Endothelial cell of umbilical vein (primary cell): ENCODE measurements at regions not wholly inside any gene's neighbourhood (a gene's known extent, or its start where the extent isn't known, plus 50 kb on each side); places are given as distances from the start of the nearest gene placed in this dataset.

Experiments used
- FOS ChIP-seq: IDR thresholded peaks from 2 replicates; pipeline ENCODE4 v1.6.1; 2011; ENCODE audit warnings: mild to moderate bottlenecking, low read length, moderate library complexity, borderline replicate concordance; ENCODE audit not compliant: insufficient read depth
- TF ChIP-seq, protein P1 (sequence below), 2 donors: IDR thresholded peaks; 1 replicate in 1 of 2; 2 replicates in 1 of 2; pipeline ENCODE4 v1.5.1; 2011; ENCODE audit warnings: low read length in 2 of 2, mild to moderate bottlenecking in 2 of 2, moderate library complexity in 2 of 2, control low read depth in 1 of 2, inconsistent platforms in 1 of 2, low read depth in 1 of 2; ENCODE audit not compliant: insufficient read depth in 1 of 2; ENCODE audit errors: extremely low read depth in 1 of 2

DNA sequence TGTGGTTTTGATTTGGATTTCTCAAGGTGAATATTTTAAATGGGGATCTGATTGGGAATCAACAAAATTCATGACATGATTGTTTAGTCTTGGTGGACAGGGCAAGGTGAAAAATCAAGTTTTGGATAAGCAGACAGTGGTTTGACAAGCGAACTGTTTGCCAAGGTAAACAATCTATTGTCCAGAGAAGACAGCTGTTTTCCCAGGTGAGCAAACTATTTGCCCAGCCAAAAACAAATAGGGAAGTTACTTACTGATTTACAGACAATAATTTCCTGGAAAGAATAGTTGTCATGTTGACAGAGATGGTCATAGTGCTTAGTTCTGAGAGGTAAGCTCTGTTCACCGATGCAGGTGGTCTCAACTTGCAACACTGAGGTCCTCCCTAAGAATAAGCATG is 94.0 kb upstream of the STEAP1B start:
- no peak for TF ChIP-seq FOS
- TF ChIP-seq, protein P1, sequence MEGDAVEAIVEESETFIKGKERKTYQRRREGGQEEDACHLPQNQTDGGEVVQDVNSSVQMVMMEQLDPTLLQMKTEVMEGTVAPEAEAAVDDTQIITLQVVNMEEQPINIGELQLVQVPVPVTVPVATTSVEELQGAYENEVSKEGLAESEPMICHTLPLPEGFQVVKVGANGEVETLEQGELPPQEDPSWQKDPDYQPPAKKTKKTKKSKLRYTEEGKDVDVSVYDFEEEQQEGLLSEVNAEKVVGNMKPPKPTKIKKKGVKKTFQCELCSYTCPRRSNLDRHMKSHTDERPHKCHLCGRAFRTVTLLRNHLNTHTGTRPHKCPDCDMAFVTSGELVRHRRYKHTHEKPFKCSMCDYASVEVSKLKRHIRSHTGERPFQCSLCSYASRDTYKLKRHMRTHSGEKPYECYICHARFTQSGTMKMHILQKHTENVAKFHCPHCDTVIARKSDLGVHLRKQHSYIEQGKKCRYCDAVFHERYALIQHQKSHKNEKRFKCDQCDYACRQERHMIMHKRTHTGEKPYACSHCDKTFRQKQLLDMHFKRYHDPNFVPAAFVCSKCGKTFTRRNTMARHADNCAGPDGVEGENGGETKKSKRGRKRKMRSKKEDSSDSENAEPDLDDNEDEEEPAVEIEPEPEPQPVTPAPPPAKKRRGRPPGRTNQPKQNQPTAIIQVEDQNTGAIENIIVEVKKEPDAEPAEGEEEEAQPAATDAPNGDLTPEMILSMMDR (IDR thresholded peaks at IDR 0.05; ENCODE audit: extremely low read depth in 1 of 2, insufficient read depth in 1 of 2, low read depth in 1 of 2, low read length in 2 of 2) = no peak
